ENCODE measurements at regions not wholly inside any gene's neighbourhood (a gene's known extent, or its start where the extent isn't known, plus 50 kb on each side); places are given as distances from the start of the nearest gene placed in this dataset.
A peak's percentile ranks its signal among the peaks of the same experiment; 100 is the strongest.
"Not testable (repeated sequence)": the region's sequence is repeated elsewhere in the genome, so short reads cannot be mapped to it uniquely, and the experiment has no call there.

DNA sequence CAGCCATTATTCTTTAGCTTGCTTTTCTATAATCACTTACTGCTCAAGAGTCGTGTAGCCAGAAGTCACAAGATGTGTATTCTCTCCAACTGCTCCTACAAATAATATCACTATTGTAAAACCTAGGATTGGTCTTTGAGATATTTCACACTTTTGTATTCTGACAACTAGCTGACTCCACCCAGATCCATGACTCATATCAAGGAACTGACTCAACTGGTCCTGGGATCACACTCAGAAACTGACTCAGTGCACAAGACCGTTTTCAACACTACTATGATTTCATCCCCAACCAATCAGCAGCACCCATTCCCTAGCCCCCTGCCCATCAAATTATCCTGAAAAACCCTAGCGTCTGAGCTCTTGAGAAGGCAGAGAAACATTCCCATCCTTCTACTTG lies 56.5 kb upstream of the ORC5 start:
- DNase-seq: no peak

GRCh38 chr7:104267701-104268368 lies 60.0 kb upstream of the ORC5 start:
- peak; percentile 44 for DNase-seq

DNA sequence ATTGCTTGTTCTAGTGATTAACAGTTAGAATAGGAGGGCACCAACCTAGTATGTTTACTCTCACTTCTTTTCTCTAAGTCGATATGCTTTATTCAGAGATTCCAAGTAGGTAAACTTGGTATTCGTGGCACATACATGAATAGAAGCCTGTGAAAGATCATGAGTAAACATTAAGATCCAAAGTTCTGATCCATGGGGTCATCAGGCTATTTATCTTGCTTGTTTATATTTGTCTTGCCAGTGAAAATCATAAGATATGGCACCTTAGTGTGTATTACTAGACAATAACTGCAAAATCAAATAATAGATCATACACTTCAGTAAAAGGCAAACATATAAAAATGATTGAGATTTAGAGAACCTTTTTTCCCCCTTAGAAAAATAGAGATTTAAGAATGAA lies 56.5 kb upstream of the LHFPL3 start:
- DNase-seq: no peak

- DNase-seq: peak; percentile 60
These were observed 55.5 kb upstream of the LHFPL3 start for GRCh38 chr7:104272767-104273384.

GRCh38 chr7:104275900-104276299 lies 52.5 kb upstream of the LHFPL3 start:
- no peak for DNase-seq

DNA sequence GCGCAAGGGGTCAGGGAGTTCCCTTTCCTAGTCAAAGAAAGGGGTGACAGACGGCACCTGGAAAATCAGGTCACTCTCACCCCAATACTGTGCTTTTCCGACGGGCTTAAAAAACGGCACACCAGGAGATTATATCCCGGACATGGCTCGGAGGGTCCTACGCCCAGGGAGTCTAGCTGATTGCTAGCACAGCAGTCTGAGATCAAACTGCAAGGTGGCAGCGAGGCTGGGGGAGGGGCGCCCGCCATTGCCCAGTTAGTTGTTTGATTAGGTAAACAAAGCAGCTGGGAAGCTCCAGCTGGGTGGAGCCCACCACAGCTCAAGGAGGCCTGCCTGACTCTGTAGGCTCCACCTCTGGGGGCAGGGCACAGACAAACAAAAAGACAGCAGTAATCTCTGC lies 51.7 kb upstream of the LHFPL3 start:
- not testable (repeated sequence) for DNase-seq
